ENCODE measurements at regions not wholly inside any gene's neighbourhood (a gene's known extent, or its start where the extent isn't known, plus 50 kb on each side); places are given as distances from the start of the nearest gene placed in this dataset.

GRCh38 chr17:49918591-49918990, 50.4 kb upstream of the DLX4 start:
- TF ChIP-seq POLR2A (IDR thresholded peaks at IDR 0.05) (no peak), CTCF (IDR thresholded peaks at IDR 0.05) (no peak)

Data from body of pancreas (tissue), 4 donors.